GM19397 (cell line): ENCODE measurements at regions not wholly inside any gene's neighbourhood (a gene's known extent, or its start where the extent isn't known, plus 50 kb on each side); places are given as distances from the start of the nearest gene placed in this dataset.

Source experiments
- ATAC-seq: cut with Tn5 transposase; IDR thresholded peaks from one replicate; pipeline ENCODE4 v1.9.1; 2021; ENCODE audit warnings: mild to moderate bottlenecking, moderate library complexity; ENCODE audit not compliant: unreplicated experiment

DNA sequence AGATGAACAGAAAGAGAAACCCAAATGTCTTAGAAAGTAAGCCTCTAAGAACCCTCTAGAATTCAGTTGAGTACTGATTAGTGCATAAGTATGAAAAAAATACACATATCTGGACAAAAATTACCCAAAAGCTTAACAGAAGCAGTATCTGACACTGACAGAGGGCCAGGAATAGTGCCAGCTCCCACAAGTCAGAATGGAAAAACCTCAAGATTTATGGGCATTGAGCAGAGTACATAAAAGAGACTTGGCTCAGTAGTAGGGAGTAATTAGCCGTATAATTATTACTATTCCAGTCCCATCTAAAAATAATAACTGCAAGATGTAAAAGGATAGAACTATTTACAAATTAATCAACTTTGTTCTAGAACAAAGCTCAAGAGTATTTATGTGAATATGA, 834.5 kb downstream of the FAM181B start:
- no peak for ATAC-seq

DNA sequence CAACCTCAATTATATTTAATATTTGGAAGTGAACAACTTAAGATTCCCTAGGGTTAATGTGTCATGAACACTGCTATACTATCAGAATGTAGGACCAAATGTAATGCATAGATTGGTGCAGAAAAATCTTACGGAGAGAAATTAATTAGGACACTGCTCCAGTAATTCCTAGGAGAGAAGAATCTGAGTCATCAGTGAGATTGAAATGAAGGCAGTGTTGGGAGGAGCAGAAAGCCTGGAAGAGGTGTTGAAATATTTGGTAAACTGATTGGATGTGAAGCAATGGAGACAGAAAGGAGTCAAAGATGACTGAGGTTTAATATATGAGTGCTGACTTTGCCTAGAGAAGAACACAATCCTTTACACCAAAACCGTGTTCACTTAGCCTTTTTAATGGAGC, 836.0 kb downstream of the FAM181B start:
- ATAC-seq: no peak

DNA sequence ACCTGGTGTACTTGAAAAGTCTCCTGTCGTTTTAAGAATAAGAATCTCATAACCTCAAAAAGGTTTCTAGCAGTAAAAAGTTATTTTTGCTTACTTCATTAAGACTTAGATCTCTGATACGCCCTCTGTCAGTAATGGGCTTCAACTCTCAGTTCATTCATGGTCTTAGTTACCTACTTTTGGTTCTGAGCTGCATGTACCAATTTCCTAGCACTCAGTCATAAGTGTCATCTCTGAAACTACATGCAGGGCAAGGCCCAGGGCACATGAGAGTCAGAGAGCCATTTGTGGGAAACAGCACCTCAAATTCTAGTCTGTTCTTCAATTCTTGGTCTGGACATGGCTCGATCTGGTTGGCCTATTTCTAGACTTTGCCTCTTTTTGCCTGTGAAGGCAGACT, 838.4 kb downstream of the FAM181B start:
- no peak for ATAC-seq

DNA sequence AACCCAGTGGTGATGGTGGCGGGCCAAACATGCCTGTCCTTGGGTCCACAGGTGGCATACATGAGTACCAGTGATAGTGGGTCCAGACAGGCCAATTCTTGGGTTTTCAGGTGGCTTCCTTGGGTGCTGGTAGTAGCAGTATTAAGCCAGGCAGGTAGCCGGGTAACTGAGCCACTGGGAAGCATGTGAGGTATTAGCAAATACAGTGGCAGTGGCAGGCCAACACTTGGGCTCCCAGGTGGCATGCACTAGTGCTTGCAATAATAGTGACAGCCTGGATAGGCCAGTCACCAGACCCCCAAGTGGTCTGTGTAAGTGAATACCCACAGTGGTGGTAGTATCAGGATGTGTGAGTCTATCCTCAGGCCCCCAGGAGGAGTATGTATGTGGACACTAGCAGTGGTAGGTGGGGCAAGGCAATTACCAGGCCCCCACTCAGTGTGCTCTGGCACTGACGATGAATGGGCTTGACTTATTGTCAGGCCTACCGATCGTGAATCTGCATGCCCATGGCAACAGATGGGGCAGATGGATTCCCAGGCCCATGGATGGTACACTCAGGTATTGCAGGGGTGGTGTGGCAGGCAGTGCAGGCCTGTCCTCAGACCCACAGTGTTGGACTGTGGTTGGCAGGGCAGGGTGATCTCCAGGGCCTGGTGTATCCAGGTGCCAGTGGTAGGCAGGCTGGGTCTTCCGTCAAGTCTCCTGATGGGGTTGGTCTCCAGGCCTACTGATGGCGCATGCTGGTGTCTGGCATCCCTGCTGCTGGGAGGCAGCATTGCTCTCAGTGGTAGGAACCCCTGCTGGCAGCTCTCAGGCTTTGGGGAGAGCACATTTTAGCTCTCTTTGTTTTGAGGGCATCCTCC, 840.7 kb downstream of the FAM181B start:
- ATAC-seq: no peak

DNA sequence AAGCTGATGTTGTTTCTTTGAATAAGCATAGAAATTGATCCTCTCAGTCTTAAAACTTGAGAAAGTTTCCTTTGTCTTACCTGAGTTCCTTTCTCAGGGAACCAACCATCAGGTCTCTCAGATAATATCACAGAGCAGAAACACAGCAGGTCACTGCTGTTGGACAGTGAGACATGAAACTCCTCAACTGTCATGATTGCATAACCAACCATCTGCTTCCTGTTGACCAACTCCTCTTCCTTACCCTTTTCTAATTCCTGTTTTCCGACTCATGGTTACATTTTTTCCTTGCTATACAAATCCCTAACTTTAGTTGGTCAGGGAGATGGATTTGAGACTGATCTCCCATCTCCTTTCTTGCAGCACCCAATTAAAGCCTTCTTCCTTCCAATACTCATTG, 845.3 kb downstream of the FAM181B start:
- no peak for ATAC-seq

DNA sequence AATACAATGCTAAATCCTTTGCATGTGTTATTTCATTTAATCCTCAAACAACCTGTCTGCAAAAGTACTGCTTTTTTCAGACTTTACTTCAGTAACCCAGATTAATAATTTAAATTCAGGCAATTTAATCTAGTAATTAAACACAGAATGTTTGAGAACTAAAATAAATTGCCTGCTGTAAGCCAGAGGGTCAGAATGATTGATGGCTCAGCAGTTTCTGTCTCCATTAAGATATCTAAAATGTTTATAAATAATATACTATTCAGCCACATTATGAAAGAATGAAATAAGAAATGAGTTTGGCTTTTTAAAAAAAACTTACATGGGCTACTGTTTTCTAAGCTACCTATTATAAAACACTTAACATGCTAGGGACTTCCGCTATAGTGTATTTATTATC, 846.0 kb downstream of the FAM181B start:
- ATAC-seq: no peak

DNA sequence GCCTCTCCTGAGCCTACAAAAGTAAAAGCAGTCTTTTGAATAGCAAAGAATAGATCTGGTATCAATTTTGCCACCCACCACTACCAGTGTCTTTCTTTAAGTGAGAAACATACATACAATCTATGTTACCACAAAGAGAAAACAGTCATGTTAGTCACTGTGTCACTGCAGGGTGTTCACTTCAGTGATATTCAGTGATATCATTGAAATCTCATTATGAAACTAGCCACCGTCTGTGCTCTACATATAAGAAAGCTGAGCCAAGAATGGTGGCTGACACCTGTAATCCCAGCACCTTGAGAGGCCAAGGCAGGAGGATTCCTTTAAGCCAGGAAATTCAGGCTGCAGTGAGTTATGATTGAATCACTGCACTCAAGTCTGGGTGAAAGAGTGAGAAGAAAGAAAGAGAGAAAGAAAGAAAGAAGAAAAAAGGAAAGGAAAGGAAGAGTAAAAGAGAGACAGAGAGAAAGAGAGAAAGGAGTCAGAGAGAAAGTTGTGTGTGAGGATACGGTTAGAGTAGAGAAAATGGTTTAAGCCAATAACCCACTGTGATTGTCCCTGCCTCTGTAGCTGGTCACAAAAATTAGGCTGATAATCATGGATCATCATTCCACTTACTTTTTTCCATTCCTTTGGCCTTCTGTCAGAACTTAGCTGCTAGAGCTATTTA, 847.1 kb downstream of the FAM181B start:
- no peak for ATAC-seq

DNA sequence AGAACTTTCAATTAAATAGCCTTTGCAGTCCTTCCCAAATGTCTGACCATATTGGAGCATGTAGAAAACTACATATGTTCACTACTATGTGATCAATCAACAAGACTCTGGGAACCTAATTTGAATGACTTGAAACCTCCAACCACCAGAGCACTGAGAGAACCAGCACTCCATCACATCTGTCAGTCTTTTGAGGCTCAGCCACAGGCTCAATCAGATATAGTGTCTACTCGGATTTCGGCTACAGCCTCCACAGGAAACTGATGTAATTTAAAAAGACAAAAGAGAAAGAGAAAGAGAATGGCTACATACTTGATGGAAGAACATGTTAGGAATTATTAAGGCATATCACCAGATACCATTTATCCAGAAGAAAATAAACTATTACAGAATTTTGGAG, 859.0 kb downstream of the FAM181B start:
- ATAC-seq: peak; percentile 32

DNA sequence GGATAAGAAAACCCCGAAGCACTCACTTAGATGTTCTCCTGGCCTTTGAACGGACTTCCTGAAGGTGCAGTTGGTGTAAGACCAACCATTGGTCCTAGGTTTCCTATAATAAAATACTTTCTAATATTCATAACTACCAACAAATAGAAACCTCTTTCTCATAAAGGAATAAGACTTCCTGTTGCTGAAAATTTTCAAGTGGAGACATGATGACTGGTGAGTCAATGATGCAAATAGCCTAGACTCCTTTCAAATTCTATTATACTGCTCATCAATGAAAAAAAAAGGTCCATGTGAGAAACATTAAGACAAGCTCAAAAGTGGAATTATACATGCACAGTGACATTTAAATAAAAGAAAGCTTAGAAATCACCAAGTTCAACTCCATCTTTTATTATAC, 862.8 kb downstream of the FAM181B start:
- no peak for ATAC-seq

DNA sequence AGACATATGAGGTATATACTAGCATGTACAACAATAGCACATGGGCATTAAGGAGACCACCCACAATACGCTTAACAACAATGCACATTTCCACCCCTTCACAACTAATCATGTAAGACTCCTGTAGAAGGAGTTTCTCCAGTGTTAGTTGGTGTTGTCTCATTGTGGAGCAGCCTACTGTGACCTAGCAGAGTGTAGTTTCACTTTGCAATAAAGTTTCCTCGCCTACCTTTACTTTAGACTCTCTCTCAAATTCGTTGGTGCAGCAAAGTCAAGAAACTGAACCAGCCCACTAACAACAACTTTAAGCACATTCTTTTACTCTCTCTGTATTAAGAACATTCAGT, 863.6 kb downstream of the FAM181B start:
- ATAC-seq: peak; percentile 64

DNA sequence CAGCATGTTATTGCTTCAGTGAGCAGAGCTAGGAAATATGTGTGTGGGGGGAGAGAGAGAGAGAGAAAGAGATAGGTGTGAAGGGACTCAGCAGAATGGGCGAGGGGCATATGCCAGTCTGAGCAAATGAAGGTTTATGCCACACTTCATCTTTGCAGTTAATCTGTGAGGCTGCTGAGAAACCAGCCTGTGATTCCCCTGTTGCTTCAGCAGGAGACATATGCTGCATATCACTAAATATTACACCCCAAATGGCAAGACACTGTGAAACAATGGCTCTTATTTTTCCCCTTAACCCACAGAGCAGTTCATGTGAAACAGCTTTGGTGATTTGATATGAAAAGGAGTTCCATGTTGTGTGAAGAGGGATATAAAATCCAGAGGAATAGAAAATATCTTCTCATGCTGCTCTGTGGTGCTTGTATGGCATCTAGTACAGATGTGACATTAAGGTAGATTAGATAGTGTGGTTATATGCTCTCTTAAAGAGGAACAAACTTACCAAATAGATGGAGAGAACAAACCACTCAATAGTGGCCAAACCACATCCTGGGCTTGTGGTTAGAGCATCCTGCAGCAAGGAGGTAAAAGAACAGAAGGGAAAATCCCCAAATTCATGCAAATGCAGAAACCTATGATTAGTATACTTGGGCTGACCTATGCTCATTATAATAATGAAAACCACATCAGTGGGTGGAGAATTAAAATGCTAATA, 864.2 kb downstream of the FAM181B start:
- ATAC-seq: peak; percentile 91

DNA sequence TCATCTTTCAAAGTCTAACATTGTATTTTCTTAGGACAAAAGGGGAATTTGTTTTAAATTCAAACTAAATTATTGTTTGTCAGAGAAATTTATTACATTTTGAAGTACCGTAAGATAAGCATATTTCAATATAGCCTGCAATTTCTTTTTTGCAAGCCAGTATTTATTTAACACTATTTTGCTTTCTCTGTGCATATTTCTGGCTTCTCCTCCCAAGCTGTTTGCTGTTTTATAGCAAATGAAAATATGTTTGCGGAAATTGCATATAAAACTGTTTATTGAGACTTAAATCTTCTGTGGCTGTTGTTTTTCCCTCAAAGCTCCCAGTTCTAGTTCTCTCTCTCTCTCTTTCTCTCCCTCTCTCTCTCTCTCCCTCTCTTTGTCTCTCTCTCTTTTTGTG, 866.8 kb downstream of the FAM181B start:
- ATAC-seq: no peak

DNA sequence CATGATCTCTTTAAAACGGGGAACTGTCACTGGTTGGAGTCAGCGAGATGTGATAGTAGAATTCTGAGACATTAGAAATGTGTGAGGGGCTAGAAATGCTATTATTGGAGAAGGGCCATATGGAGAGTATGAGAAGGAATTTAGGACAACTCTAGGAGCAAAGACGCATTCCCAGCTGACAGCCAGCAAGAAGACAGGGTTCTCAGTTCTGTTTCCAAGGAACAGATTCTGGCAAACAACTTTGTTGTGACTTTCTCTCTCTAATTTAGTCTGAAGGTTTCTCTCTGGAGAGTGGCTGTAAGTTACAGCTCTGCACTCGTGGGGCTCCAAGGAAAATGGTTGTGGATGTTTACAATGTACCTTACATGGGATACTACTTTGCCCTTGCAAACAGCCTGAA, 876.3 kb downstream of the FAM181B start:
- no peak for ATAC-seq

DNA sequence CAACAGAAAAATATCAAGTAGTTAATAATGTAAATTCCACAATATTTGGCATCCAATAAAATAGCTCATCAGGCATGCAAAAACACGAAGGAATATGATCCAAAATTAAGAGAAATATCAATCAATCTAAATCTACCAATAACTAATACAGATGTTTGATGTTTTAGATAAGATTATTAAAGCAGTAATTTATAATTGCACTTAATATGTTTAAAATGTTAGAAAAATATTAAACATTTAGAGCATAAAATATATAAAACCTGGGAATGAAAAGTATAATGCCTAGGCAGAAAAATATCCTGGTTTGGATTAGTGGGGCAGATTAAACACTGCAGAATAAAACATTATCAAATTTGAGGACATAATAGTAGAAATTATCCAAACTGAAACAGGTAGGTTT, 879.9 kb downstream of the FAM181B start:
- ATAC-seq: no peak

DNA sequence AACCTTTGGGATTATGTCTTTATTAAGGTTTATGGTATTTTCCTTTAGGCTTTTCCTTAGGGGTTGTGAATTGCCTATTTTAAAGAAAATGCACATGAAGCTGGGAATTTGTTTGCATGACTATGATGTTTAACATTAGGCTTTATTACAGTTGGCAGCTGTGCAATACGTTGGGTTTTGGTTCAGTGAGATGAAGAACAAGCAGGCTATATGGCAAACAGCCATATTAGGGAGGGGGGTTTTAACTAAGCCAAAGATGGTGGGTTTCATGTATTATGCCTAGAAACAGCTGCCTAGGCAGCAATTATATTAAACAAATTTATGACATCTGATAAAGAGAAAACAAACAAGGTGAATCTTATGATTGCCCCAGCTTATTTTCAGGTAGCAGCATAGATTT, 880.8 kb downstream of the FAM181B start:
- ATAC-seq: no peak

DNA sequence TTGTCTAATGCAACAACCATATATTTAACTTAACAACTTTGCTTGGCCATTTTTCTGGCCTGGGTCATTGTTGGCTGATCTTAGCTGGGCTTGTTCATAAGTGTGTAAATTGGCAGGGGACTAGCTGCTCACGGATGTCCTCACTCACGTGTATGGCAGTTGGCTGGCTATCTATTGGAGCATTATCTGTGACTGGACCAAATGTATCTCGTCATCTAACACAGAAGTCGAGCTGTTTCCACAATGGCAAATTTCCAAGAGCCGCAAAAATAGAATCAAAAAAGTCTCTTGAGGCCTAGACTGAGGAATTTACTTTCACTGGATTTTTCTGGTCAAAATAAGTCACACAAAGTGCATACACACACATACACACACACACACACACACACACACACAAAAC, 893.3 kb downstream of the FAM181B start:
- ATAC-seq: no peak

DNA sequence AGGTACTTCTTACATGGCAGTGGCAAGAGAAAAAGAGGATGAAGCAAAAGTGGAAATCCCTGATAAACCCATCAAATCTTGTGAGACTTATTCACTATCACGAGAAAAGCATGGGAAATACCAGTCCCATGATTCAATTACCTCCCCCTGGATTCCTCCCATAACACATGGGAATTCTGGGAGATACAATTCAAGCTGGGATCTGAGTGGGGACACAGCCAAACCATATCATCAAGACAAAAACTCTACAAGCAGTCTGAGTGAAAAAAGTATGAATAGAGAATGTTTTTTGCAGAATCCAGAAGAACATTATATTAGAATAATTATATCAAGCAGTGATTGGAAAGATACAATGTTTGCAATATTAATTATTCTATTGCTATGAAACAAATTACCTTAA, 893.7 kb downstream of the FAM181B start:
- ATAC-seq: no peak

DNA sequence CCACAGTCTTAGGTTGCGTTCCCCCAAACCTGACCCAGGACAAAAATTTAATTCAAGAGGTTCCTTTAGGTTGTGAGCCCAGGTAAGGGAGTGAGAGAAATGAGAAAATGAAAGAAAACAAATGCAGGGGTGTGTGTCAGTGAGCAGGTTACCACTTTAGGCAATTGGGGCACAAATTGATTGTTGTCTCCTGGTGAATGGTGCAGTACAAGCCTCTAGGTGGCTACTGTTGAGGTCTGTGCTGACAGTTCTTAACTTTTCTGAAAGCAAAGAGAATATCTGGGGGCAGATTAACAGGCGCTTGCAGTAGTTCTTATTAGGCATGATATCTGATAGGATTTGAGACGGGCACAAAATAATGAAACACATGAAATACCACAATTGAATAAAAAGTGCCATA, 894.6 kb downstream of the FAM181B start:
- ATAC-seq: no peak

DNA sequence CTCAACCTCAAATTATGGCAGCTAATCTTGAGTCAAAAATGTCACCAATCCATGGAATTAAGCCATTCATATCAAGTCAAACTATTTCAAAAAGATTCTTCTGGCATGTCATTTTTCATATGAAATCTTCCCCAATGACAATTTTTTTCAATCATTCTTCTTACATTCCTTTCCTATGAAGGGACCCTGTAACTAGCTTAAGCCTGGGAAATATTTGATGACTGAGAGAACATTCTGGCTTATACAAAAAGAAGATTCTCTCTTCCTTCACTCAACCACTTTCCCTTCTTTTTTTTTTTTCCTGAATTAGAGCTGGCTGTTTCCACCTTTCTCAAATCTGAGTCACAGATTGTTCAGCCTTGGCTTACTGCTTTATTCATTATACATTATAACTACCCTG, 903.7 kb downstream of the FAM181B start:
- ATAC-seq: no peak

DNA sequence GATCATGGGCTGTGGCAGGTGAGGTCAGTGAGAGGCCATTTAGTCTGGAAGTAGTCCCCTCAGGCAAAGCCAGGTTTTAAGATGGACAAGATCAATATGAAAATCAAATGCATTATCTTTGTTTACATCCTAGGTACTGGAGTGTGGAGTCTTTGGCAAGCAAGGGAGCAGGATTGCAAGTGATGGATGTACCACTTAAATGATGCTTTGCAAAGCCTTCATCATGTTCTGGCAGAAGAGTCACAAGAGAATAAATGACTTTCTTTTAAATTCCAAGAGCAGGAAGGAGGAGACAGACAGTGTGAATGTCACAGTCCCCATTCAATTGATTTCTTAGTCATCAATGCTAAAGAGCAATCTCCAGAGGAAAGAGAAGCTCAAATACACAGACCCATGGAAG, 908.3 kb downstream of the FAM181B start:
- ATAC-seq: no peak

DNA sequence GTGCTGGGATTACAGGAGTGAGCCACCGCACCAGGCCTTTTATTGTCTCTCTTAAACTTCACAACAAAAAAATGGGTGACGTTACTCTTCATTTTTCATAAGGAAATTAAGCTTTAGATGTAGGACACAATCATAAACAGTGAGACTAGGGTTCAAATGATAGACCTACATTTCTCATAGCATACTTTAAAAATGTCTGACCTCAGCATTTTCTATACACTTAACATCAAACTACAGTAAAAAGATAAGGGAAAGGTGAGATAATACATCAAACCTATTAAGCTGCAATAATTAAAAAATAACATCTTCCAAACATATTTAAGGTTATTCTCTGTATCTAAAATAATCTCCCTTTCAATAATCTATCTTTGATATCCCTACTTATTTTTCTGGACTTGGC, 914.2 kb downstream of the FAM181B start:
- no peak for ATAC-seq

DNA sequence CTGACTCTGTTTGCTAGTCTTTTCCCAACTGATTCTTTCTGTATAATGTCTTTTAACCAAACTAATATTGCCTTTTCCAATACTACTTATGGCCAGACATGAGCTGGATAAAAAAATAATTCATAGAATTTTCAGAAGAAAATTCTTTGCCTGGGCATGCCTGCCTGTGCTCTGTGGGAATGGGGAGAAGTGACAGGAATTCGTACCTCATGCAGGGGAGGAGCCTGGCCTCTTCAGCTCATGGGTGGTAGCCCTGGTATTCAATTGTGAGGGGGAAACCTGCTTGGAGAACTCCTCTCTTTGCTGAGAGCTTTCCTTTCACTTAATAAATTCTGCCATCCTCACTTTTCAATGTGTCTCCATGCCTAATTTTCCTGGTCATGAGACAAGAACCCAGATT, 928.8 kb downstream of the FAM181B start:
- ATAC-seq: no peak
